Testis (tissue), 2 donors: ENCODE measurements at regions not wholly inside any gene's neighbourhood (a gene's known extent, or its start where the extent isn't known, plus 50 kb on each side); places are given as distances from the start of the nearest gene placed in this dataset.

Experiments used
- CTCF ChIP-seq, 3 experiments: fragments of 450-650 bp in 2 of 3; fragments of 200-600 bp in 1 of 3; sonication (generic) in 1 of 3; IDR thresholded peaks; one replicate each; pipeline ENCODE4 v1.5.1; 2016 to 2019; ENCODE audit warnings: antibody characterized with exemption in 3 of 3, mild to moderate bottlenecking in 2 of 3, moderate library complexity in 1 of 3
- POLR2A ChIP-seq: fragments of 450-650 bp; IDR thresholded peaks from one replicate; pipeline ENCODE4 v1.6.1; 2017; ENCODE audit warnings: antibody characterized with exemption, mild to moderate bottlenecking, moderate library complexity

GRCh38 chr10:65805511-65805910 lies 1120.3 kb upstream of the LRRTM3 start:
- TF ChIP-seq CTCF (IDR thresholded peaks at IDR 0.05) = no peak
- no peak for TF ChIP-seq POLR2A
